Large intestine (tissue), 3 donors: ENCODE measurements at regions not wholly inside any gene's neighbourhood (a gene's known extent, or its start where the extent isn't known, plus 50 kb on each side); places are given as distances from the start of the nearest gene placed in this dataset.

ENCODE experiments used
- DNase-seq, 2 donors: peaks; one replicate each; pipeline versions ENCODE4 v3.0.0 to v3.0.0-alpha.2; 2013
- H3K27ac ChIP-seq: one replicate; pipeline ENCODE4 v1.5.1; 2013; ENCODE audit warnings: low read length
- H3K27me3 ChIP-seq: 2 replicates; pipeline ENCODE4 v1.6.1; 2013; ENCODE audit warnings: low read length; ENCODE audit not compliant: control insufficient read depth, insufficient read depth
- H3K36me3 ChIP-seq: 2 replicates; pipeline ENCODE4 v1.6.1; 2013; ENCODE audit warnings: low read length; ENCODE audit not compliant: control insufficient read depth, insufficient read depth
- H3K4me1 ChIP-seq: one replicate; pipeline ENCODE4 v1.6.1; 2013; ENCODE audit warnings: low read length; ENCODE audit not compliant: control insufficient read depth, insufficient read depth
- H3K4me3 ChIP-seq: one replicate; pipeline ENCODE4 v1.5.1; 2013; ENCODE audit warnings: low read length
- H3K9me3 ChIP-seq: one replicate; pipeline ENCODE4 v1.6.1; 2013; ENCODE audit warnings: mild to moderate bottlenecking, low read depth, low read length, moderate library complexity; ENCODE audit not compliant: control insufficient read depth
- WGBS: methylation state at CpG from one replicate; pipeline ENCODE4 v1.1.5; 2013; ENCODE audit warnings: low lambda C conversion rate; ENCODE audit not compliant: insufficient coverage; 5-methylcytosine and 5-hydroxymethylcytosine counted together

- WGBS, result no CpG with 5 or more reads among the region's 1 CpG
- H3K9me3 ChIP-seq, result no peaks in the 10 kb centered on the region
- H3K4me3 ChIP-seq, result no peak overlapping the region
- DNase-seq, result no peak
- H3K27ac ChIP-seq, result no peak overlapping the region
- H3K4me1 ChIP-seq, result no peaks in the 10 kb centered on the region
- H3K36me3 ChIP-seq, result no peaks in the 10 kb centered on the region
- H3K27me3 ChIP-seq, result no peaks in the 10 kb centered on the region
These were observed 67.8 kb upstream of the AKR1E2 start for GRCh38 chr10:4758256-4758655.

- Histone ChIP-seq H3K4me3 (no peak overlapping the region), H3K36me3 (no peaks in the 10 kb centered on the region), H3K27me3 (no peaks in the 10 kb centered on the region), H3K9me3 (no peaks in the 10 kb centered on the region), H3K27ac (no peak overlapping the region), H3K4me1 (no peaks in the 10 kb centered on the region)
- no peak for DNase-seq
- 80% methylated on average over 2 of the region's 10 CpGs for WGBS
These were observed 70.6 kb upstream of the AKR1E2 start for GRCh38 chr10:4755286-4755989.

GRCh38 chr10:4754143-4754542 is 71.9 kb upstream of the AKR1E2 start:
- WGBS, result 95% methylated on average over 4 of the region's 8 CpGs
- H3K4me3 ChIP-seq, result no peak overlapping the region
- no peak overlapping the region for H3K27ac ChIP-seq
- no peaks in the 10 kb centered on the region for H3K4me1 ChIP-seq
- H3K9me3 ChIP-seq, result no peaks in the 10 kb centered on the region
- no peaks in the 10 kb centered on the region for H3K36me3 ChIP-seq
- DNase-seq, result no peak
- peaks cover 3% of the 10 kb centered on the region for H3K27me3 ChIP-seq

GRCh38 chr10:4751211-4751610 is 74.8 kb upstream of the AKR1E2 start:
- no peak overlapping the region for H3K4me3 ChIP-seq
- no peak for DNase-seq
- no peaks in the 10 kb centered on the region for H3K36me3 ChIP-seq
- 84% methylated on average over 2 of the region's 2 CpGs for WGBS
- H3K9me3 ChIP-seq, result no peaks in the 10 kb centered on the region
- H3K27me3 ChIP-seq, result peaks cover 3% of the 10 kb centered on the region
- no peaks in the 10 kb centered on the region for H3K4me1 ChIP-seq
- H3K27ac ChIP-seq, result no peak overlapping the region

GRCh38 chr10:4749271-4749574 is 76.8 kb upstream of the AKR1E2 start:
- Histone ChIP-seq H3K36me3 (no peaks in the 10 kb centered on the region), H3K4me1 (no peaks in the 10 kb centered on the region), H3K27ac (no peak overlapping the region), H3K27me3 (peaks cover 3% of the 10 kb centered on the region), H3K9me3 (no peaks in the 10 kb centered on the region), H3K4me3 (no peak overlapping the region)
- WGBS, result no CpG with 5 or more reads among the region's 4 CpGs
- no peak for DNase-seq

- no peak for DNase-seq
- Histone ChIP-seq H3K4me3 (no peak overlapping the region), H3K27me3 (peaks cover 3% of the 10 kb centered on the region), H3K27ac (no peak overlapping the region), H3K9me3 (no peaks in the 10 kb centered on the region), H3K4me1 (no peaks in the 10 kb centered on the region), H3K36me3 (no peaks in the 10 kb centered on the region)
- WGBS, result no CpG with 5 or more reads among the region's 4 CpGs
These were observed 77.3 kb upstream of the AKR1E2 start for GRCh38 chr10:4748491-4749270.

- Histone ChIP-seq H3K4me3 (no peak overlapping the region), H3K4me1 (no peaks in the 10 kb centered on the region), H3K9me3 (no peaks in the 10 kb centered on the region), H3K27ac (no peak overlapping the region), H3K27me3 (no peaks in the 10 kb centered on the region), H3K36me3 (no peaks in the 10 kb centered on the region)
- no peak for DNase-seq
- WGBS, result 83% methylated on average over 1 of the region's 2 CpGs
These were observed 83.8 kb upstream of the AKR1E2 start for GRCh38 chr10:4742217-4742616.

- H3K4me3 ChIP-seq, result no peak overlapping the region
- H3K4me1 ChIP-seq, result no peaks in the 10 kb centered on the region
- no peaks in the 10 kb centered on the region for H3K36me3 ChIP-seq
- H3K9me3 ChIP-seq, result no peaks in the 10 kb centered on the region
- no peak for DNase-seq
- WGBS, result no CpG with 5 or more reads among the region's 2 CpGs
- H3K27ac ChIP-seq, result no peak overlapping the region
- no peaks in the 10 kb centered on the region for H3K27me3 ChIP-seq
These were observed 85.5 kb upstream of the AKR1E2 start for GRCh38 chr10:4740471-4740870.

GRCh38 chr10:4736608-4737007 is 89.4 kb upstream of the AKR1E2 start:
- H3K27ac ChIP-seq, result no peak overlapping the region
- no peaks in the 10 kb centered on the region for H3K9me3 ChIP-seq
- no peaks in the 10 kb centered on the region for H3K27me3 ChIP-seq
- H3K4me1 ChIP-seq, result no peaks in the 10 kb centered on the region
- DNase-seq, result no peak
- H3K36me3 ChIP-seq, result no peaks in the 10 kb centered on the region
- H3K4me3 ChIP-seq, result no peak overlapping the region
- 58% methylated on average over 4 of the region's 5 CpGs for WGBS

- WGBS, result 60% methylated on average over 1 of the region's 7 CpGs
- no peak for DNase-seq
- Histone ChIP-seq H3K27ac (no peak overlapping the region), H3K4me1 (no peaks in the 10 kb centered on the region), H3K27me3 (no peaks in the 10 kb centered on the region), H3K4me3 (no peak overlapping the region), H3K36me3 (no peaks in the 10 kb centered on the region), H3K9me3 (no peaks in the 10 kb centered on the region)
These were observed 89.8 kb upstream of the AKR1E2 start for GRCh38 chr10:4736183-4736582.

GRCh38 chr10:4733843-4734224 is 92.2 kb upstream of the AKR1E2 start:
- Histone ChIP-seq H3K27ac (no peak overlapping the region), H3K27me3 (no peaks in the 10 kb centered on the region), H3K9me3 (no peaks in the 10 kb centered on the region), H3K4me1 (no peaks in the 10 kb centered on the region), H3K36me3 (no peaks in the 10 kb centered on the region), H3K4me3 (no peak overlapping the region)
- no peak for DNase-seq
- 73% methylated on average over 2 of the region's 3 CpGs for WGBS
